Ammon's horn (tissue), 1 donor: ENCODE measurements at regions not wholly inside any gene's neighbourhood (a gene's known extent, or its start where the extent isn't known, plus 50 kb on each side); places are given as distances from the start of the nearest gene placed in this dataset.

ENCODE experiments used
- DNase-seq: peaks from one replicate; pipeline ENCODE4 v3.0.0-alpha.2; 2016; ENCODE audit warnings: low spot score

- DNase-seq, result no peak
Observed at GRCh38 chr1:17932164-17932563, 175.4 kb upstream of the IGSF21 start.

- no peak for DNase-seq
Observed at GRCh38 chr1:17933501-17933900, 174.1 kb upstream of the IGSF21 start.

- no peak for DNase-seq
Observed at GRCh38 chr1:17933971-17934370, 173.6 kb upstream of the IGSF21 start.

GRCh38 chr1:17935230-17935629 lies 172.4 kb upstream of the IGSF21 start:
- DNase-seq, result no peak

GRCh38 chr1:17941431-17942189 lies 166.0 kb upstream of the IGSF21 start:
- DNase-seq, result no peak

- no peak for DNase-seq
Observed at GRCh38 chr1:17943506-17943905, 164.1 kb upstream of the IGSF21 start.

- no peak for DNase-seq
Observed at GRCh38 chr1:17944646-17945045, 163.0 kb upstream of the IGSF21 start.

GRCh38 chr1:17946434-17946833 lies 161.2 kb upstream of the IGSF21 start:
- no peak for DNase-seq

GRCh38 chr1:17948594-17948993 lies 159.0 kb upstream of the IGSF21 start:
- no peak for DNase-seq

- no peak for DNase-seq
Observed at GRCh38 chr1:17949511-17949910, 158.1 kb upstream of the IGSF21 start.

GRCh38 chr1:17950728-17951127 lies 156.9 kb upstream of the IGSF21 start:
- DNase-seq, result no peak

- no peak for DNase-seq
Observed at GRCh38 chr1:17952506-17952905, 155.1 kb upstream of the IGSF21 start.

GRCh38 chr1:17953921-17954320 lies 153.7 kb upstream of the IGSF21 start:
- no peak for DNase-seq

GRCh38 chr1:17955302-17956285 lies 152.0 kb upstream of the IGSF21 start:
- no peak for DNase-seq

GRCh38 chr1:17957588-17958267 lies 149.9 kb upstream of the IGSF21 start:
- no peak for DNase-seq

- peak; percentile 8 for DNase-seq
Observed at GRCh38 chr1:17958704-17959103, 148.9 kb upstream of the IGSF21 start.

- DNase-seq, result no peak
Observed at GRCh38 chr1:17963513-17963912, 144.1 kb upstream of the IGSF21 start.

- DNase-seq, result no peak
Observed at GRCh38 chr1:17965515-17966100, 142.0 kb upstream of the IGSF21 start.

- peak; percentile 75 for DNase-seq
Observed at GRCh38 chr1:17966341-17966740, 141.3 kb upstream of the IGSF21 start.

- DNase-seq, result no peak
Observed at GRCh38 chr1:17967623-17968255, 139.9 kb upstream of the IGSF21 start.

GRCh38 chr1:17970757-17971156 lies 136.8 kb upstream of the IGSF21 start:
- no peak for DNase-seq

- no peak for DNase-seq
Observed at GRCh38 chr1:17973694-17974093, 133.9 kb upstream of the IGSF21 start.
